ENCODE measurements at regions not wholly inside any gene's neighbourhood (a gene's known extent, or its start where the extent isn't known, plus 50 kb on each side); places are given as distances from the start of the nearest gene placed in this dataset.

GRCh38 chrX:35680940-35681346 is 117.2 kb upstream of the MAGEB16 start:
- CTCF ChIA-PET, result no interaction called here
- Mint-ChIP-seq H3K36me3 (no peaks in the 10 kb centered on the region), H3K4me1 (no peaks in the 10 kb centered on the region), H3K4me3 (no peak overlapping the region), H3K27me3 (ENCODE audit: low read depth) (peaks cover 5% of the 10 kb centered on the region), H3K9me3 (no peaks in the 10 kb centered on the region), H3K27ac (no peak overlapping the region)
- POLR2A ChIA-PET, result no interaction called here
- DNase-seq (ENCODE audit: low spot score), result no peak
- TF ChIP-seq ATF6 (CRISPR knock-in tag; IDR thresholded peaks at IDR 0.05), result no peak
- ATAC-seq, result no peak

GRCh38 chrX:35682476-35682875 is 115.7 kb upstream of the MAGEB16 start:
- ChIA-PET CTCF (no interaction called here), POLR2A (no interaction called here)
- no peaks in the 10 kb centered on the region for H3K9me3 Mint-ChIP-seq
- no peaks in the 10 kb centered on the region for H3K4me1 Mint-ChIP-seq
- TF ChIP-seq ATF1 (CRISPR knock-in tag; IDR thresholded peaks at IDR 0.05), result no peak
- TF ChIP-seq MYBL2 (CRISPR knock-in tag; IDR thresholded peaks at IDR 0.05), result no peak
- TF ChIP-seq USF2 (CRISPR knock-in tag; IDR thresholded peaks at IDR 0.05), result no peak
- no peak for TF ChIP-seq AFF4 (CRISPR knock-in tag; IDR thresholded peaks at IDR 0.05; ENCODE audit: borderline replicate concordance)
- TF ChIP-seq, protein P1, sequence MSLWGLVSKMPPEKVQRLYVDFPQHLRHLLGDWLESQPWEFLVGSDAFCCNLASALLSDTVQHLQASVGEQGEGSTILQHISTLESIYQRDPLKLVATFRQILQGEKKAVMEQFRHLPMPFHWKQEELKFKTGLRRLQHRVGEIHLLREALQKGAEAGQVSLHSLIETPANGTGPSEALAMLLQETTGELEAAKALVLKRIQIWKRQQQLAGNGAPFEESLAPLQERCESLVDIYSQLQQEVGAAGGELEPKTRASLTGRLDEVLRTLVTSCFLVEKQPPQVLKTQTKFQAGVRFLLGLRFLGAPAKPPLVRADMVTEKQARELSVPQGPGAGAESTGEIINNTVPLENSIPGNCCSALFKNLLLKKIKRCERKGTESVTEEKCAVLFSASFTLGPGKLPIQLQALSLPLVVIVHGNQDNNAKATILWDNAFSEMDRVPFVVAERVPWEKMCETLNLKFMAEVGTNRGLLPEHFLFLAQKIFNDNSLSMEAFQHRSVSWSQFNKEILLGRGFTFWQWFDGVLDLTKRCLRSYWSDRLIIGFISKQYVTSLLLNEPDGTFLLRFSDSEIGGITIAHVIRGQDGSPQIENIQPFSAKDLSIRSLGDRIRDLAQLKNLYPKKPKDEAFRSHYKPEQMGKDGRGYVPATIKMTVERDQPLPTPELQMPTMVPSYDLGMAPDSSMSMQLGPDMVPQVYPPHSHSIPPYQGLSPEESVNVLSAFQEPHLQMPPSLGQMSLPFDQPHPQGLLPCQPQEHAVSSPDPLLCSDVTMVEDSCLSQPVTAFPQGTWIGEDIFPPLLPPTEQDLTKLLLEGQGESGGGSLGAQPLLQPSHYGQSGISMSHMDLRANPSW (CRISPR knock-in tag; conservative IDR thresholded peaks at IDR 0.05; ENCODE audit: low read depth), result no peak
- no peak for TF ChIP-seq SOX15 (CRISPR knock-in tag; IDR thresholded peaks at IDR 0.05)
- TF ChIP-seq, protein P2, sequence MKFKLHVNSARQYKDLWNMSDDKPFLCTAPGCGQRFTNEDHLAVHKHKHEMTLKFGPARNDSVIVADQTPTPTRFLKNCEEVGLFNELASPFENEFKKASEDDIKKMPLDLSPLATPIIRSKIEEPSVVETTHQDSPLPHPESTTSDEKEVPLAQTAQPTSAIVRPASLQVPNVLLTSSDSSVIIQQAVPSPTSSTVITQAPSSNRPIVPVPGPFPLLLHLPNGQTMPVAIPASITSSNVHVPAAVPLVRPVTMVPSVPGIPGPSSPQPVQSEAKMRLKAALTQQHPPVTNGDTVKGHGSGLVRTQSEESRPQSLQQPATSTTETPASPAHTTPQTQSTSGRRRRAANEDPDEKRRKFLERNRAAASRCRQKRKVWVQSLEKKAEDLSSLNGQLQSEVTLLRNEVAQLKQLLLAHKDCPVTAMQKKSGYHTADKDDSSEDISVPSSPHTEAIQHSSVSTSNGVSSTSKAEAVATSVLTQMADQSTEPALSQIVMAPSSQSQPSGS (CRISPR knock-in tag; IDR thresholded peaks at IDR 0.05; ENCODE audit: borderline replicate concordance, low read depth), result no peak
- no peak for TF ChIP-seq TEAD4 (CRISPR knock-in tag; IDR thresholded peaks at IDR 0.05)
- TF ChIP-seq MLX (CRISPR knock-in tag; IDR thresholded peaks at IDR 0.05), result no peak
- no peak for TF ChIP-seq GRHL2 (CRISPR knock-in tag; IDR thresholded peaks at IDR 0.05; ENCODE audit: insufficient replicate concordance, severe bottlenecking)
- TF ChIP-seq, protein P3, sequence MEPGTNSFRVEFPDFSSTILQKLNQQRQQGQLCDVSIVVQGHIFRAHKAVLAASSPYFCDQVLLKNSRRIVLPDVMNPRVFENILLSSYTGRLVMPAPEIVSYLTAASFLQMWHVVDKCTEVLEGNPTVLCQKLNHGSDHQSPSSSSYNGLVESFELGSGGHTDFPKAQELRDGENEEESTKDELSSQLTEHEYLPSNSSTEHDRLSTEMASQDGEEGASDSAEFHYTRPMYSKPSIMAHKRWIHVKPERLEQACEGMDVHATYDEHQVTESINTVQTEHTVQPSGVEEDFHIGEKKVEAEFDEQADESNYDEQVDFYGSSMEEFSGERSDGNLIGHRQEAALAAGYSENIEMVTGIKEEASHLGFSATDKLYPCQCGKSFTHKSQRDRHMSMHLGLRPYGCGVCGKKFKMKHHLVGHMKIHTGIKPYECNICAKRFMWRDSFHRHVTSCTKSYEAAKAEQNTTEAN (CRISPR knock-in tag; IDR thresholded peaks at IDR 0.05), result no peak
- TF ChIP-seq CDX4 (CRISPR knock-in tag; IDR thresholded peaks at IDR 0.05; ENCODE audit: borderline replicate concordance), result no peak
- no peak for TF ChIP-seq TP53 (CRISPR knock-in tag; IDR thresholded peaks at IDR 0.05)
- TF ChIP-seq SMAD4 (CRISPR knock-in tag; IDR thresholded peaks at IDR 0.05), result no peak
- TF ChIP-seq USF1 (CRISPR knock-in tag; IDR thresholded peaks at IDR 0.05), result no peak
- DNase-seq (ENCODE audit: low spot score), result no peak
- no peaks in the 10 kb centered on the region for H3K36me3 Mint-ChIP-seq
- peaks cover 5% of the 10 kb centered on the region for H3K27me3 Mint-ChIP-seq (ENCODE audit: low read depth)
- no peak overlapping the region for H3K4me3 Mint-ChIP-seq
- no peak for ATAC-seq
- H3K27ac Mint-ChIP-seq, result no peak overlapping the region
